ENCODE measurements at regions not wholly inside any gene's neighbourhood (a gene's known extent, or its start where the extent isn't known, plus 50 kb on each side); places are given as distances from the start of the nearest gene placed in this dataset.

DNA sequence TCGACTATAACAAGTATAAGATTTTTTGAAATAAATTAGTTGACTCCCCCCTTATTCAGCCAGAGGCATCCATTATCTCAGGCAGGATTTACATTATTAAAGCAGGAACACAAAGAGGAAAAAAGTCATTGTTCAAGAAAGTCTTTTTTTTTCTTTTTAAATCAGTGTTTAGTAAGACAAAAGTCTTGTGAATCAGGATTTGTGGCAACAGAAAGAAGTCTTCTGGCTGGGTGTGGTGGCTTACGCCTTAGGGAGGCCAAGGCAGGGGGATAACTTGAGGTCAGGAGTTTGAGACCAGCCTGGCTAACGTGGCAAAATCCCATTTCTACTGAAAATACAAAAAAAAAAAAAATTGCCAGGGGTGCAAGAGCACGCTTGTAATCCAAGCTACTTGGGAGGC is 505.5 kb downstream of the LMO4 start:
- no peak for DNase-seq

- DNase-seq, result no peak
Measured at GRCh38 chr1:87834941-87835340, 506.3 kb downstream of the LMO4 start.

GRCh38 chr1:87840767-87841166 is 512.1 kb downstream of the LMO4 start:
- DNase-seq, result no peak

DNA sequence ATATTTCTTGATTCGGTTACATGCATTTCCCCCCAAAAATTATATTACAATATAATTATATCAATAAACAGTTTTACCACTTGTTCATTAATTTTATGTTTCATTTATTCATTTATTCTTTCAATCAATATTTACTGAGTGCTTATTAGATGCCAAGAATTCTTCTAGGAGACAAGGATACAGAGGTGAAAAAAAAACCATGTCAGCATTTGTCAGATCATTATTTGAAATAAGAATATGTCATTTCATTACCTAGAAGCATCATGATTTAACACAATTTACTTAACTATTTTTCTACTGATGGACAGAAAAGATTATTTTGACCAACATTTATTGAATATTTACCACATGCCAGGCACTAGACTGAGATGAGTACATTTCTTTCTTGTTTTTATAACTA is 512.7 kb downstream of the LMO4 start:
- no peak for DNase-seq

GRCh38 chr1:87842156-87842555 is 513.5 kb downstream of the LMO4 start:
- DNase-seq, result no peak

DNA sequence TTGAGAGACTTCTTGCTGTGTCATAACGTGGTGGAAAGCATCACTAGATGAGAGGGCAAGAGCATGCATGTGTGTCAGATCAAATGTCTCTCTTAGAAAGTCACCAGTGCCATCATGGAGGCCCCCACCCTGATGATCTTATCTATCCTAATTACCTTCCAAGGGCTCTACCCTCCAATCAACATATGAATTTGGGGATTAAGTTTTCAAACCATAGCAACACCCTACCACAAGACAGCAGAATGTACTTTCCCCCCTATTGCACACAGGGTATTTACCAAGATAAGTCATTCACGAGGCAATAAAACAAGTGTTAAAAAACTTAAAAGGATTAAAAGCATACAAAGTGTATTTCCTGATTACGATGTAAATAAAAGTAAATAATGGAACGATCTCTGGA is 515.6 kb downstream of the LMO4 start:
- DNase-seq, result no peak

- no peak for DNase-seq
Measured at GRCh38 chr1:87851490-87851889, 522.8 kb downstream of the LMO4 start.

- DNase-seq, result no peak
Measured at GRCh38 chr1:87852410-87853161, 523.9 kb downstream of the LMO4 start.

DNA sequence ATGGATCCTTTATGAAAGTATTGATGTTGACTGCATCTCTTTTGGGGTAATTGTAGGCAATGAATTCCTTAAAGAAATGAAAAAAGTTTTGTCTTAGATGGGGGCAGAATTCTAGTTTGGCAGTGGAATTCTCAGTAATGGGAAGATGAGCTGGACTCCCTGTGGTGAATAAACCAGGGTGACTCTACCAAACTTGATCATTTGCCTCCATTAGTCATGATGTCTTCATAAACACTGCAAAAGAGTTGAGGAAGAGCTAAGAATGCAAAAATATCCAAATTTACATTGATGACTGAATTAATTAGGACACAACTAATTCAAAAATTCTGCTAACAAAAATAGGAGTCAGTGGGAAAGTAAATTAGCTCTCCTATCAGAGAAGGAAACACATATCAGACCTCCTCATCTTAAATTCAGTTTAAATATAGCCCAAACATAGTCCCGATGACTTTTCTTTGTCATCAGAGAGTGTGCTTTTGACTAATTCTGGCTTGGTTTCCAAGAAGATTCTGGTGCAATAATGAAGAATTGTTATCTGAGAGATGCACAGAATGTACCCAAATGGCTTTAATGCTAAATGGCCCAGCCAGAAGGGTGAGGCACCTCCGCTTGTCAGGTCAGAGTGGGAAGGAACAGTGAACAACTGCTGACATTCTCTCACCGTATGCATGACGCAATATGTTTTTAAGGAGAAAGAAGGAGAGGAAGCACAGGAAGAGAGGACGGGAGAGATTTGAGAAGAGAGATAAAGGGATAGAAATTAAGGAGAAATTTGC is 525.1 kb downstream of the LMO4 start:
- no peak for DNase-seq

DNA sequence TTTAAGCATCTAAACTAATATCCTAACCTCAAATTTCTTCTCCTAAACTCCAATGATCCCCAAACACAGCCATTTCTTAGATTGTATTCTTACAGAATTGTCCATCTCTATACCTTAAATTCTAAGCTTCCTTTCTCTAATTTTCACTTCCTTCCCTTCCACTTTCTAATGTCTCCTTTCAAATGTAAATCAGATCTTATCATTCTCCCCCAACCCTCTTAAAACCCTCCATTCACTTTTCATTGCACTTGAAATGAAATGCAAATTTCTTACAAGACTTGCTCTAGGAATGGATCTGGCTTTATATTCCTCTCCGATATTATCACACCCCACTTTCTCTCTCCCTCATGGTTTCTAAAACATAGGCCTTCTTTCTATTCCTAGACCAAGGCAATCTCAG is 534.6 kb downstream of the LMO4 start:
- DNase-seq, result no peak

GRCh38 chr1:87864676-87865075 is 536.0 kb downstream of the LMO4 start:
- no peak for DNase-seq

GRCh38 chr1:87866416-87866815 is 537.7 kb downstream of the LMO4 start:
- DNase-seq, result no peak

GRCh38 chr1:87867626-87868025 is 538.9 kb downstream of the LMO4 start:
- DNase-seq, result no peak

DNA sequence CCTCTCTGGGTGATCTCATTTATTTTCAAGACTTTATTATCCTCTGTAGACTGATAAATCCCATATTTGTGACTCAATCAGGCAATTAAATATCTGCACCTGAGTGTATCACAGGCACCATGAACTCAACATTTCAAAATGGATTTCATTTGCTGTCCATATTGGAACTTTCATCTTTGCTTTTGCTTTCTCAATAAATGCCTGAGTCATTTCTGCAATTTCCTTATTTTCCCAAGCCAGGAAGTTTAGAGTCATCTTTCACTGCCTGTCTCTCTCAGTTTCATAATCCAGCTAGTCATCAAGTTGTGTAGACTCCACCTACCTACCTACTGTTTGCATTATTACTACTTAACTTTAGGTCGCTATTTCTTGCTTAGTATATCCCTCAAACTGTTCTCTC is 540.9 kb downstream of the LMO4 start:
- no peak for DNase-seq

GRCh38 chr1:87872189-87872588 is 543.5 kb downstream of the LMO4 start:
- no peak for DNase-seq

DNA sequence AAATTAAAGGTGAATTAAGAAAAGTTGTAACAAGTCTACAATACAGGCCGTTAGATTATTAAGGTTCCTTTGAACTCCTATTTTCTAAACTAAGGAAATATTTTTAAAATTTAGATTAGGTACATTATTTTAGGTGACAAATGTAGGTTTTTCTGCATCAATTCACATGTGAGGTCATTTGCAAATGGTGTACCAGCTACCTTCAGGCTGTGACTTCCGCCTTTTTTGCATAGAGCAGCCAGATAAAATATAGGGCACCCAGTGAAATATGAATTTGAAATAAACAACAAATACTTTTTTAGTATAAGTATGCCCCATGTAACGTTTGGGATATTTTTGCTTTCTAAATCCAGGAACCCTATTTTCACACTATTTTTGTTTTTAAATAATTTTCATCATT is 544.0 kb downstream of the LMO4 start:
- no peak for DNase-seq

- DNase-seq, result no peak
Measured at GRCh38 chr1:87878873-87879272, 550.2 kb downstream of the LMO4 start.

GRCh38 chr1:87880098-87880760 is 551.5 kb downstream of the LMO4 start:
- no peak for DNase-seq

DNA sequence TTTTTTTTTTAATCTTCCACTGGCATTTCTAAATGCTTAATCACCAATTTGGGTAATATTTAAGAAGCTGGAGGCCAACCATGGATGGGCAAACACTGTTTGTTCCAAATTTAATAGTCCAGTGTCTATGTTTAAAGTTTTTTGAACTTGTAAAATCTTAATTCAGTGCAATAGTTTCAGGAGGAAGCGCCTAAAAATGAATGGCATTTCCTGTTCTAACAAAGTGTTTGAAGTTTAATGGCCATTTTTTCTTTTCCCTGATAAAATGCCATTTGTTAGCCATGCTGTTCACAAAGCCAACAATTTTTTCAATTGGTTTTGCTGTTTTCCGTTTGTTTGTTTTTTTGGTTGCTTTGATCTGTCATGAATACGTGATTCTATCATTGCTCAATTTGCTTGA is 552.1 kb downstream of the LMO4 start:
- no peak for DNase-seq

DNA sequence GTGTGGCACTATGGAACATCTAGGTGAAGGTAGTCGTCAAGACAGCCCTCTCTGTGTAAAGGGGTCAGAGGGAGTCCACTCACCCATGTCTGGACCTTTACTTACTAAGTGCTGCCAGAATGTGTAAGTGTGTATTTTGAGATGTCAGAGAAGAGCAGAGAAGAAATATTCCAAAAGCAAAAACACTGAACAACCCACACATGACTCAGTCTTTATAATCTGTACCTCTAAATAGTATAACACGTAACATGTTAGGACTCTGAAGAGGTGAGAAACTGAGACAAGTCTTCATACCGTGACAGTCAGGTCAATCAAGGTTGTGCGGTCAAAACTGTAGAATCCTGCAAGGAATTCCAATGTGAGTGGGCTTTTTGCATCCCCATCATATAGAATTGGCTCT is 555.2 kb downstream of the LMO4 start:
- DNase-seq, result no peak

GRCh38 chr1:87884581-87884980 is 555.9 kb downstream of the LMO4 start:
- no peak for DNase-seq

GRCh38 chr1:87885278-87886025 is 556.8 kb downstream of the LMO4 start:
- DNase-seq, result no peak

DNA sequence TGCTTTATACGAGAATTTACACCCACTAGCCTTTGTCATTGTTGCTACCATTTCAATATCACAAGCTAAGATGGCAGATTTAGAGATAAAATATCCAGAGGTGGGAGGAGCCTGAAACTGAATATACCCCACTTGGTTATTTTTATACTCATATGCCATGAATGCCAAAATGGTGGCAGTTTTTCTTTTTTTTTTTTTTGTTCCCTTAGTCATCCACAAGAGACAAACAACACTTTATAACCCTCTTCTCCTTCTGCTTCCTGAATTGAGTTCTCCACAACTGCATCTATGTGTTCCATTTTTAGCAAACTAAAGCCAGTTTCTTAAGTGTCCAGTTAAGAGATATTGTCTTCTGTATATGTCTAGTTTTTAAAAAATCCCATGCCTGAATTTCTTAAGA is 558.4 kb downstream of the LMO4 start:
- no peak for DNase-seq

Measured in stimulated activated naive CD4-positive, alpha-beta T cell treated with Interleukin-2 at 50 U/mL for 16 hours (primary cell).